ENCODE measurements at regions not wholly inside any gene's neighbourhood (a gene's known extent, or its start where the extent isn't known, plus 50 kb on each side); places are given as distances from the start of the nearest gene placed in this dataset.

DNA sequence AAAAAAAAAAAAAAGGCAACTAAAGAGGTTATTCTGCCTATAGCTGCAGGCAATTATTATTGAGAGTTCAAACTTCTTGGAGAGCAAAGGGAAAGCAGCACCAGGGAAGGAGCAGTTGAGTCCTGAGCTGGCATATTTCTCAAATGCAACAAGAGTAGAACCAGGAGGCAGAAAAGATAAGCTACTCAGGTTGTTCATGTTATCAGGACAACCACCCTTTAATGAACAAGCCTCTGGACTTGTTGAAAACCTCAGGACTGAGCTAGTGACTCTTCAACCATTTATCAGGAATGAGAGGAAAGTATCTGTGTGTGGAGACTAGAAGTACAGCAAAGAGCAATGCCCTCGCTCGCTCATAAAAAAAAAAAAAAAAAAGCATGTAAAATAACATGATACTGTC lies 183.0 kb downstream of the KCTD12 start:
- TF ChIP-seq, protein P1, sequence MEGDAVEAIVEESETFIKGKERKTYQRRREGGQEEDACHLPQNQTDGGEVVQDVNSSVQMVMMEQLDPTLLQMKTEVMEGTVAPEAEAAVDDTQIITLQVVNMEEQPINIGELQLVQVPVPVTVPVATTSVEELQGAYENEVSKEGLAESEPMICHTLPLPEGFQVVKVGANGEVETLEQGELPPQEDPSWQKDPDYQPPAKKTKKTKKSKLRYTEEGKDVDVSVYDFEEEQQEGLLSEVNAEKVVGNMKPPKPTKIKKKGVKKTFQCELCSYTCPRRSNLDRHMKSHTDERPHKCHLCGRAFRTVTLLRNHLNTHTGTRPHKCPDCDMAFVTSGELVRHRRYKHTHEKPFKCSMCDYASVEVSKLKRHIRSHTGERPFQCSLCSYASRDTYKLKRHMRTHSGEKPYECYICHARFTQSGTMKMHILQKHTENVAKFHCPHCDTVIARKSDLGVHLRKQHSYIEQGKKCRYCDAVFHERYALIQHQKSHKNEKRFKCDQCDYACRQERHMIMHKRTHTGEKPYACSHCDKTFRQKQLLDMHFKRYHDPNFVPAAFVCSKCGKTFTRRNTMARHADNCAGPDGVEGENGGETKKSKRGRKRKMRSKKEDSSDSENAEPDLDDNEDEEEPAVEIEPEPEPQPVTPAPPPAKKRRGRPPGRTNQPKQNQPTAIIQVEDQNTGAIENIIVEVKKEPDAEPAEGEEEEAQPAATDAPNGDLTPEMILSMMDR (IDR thresholded peaks at IDR 0.05) = no peak
- no peak for TF ChIP-seq POLR2A (IDR thresholded peaks at IDR 0.05)
